K562 (cell line): ENCODE measurements at regions not wholly inside any gene's neighbourhood (a gene's known extent, or its start where the extent isn't known, plus 50 kb on each side); places are given as distances from the start of the nearest gene placed in this dataset.

Source experiments
- ATAC-seq: fragments of 200-7000 bp; cut with Tn5 transposase; 3 replicates; pipeline ENCODE4 v1.9.1; 2020; ENCODE audit warnings: moderate library complexity
- BruUV-seq: library from RNA; stranded (reverse); fragments of 400-500 nt; replicated peaks from 2 replicates; lab custom pipeline; 2021; lab: Mats Ljungman, UMichigan
- CTCF ChIA-PET: fragments of 300-600 bp; formaldehyde crosslinking; extraction: SDS; loops from one replicate; lab custom pipeline; 2021; ENCODE audit warnings: low intra/inter-chr PET ratio; lab: Yijun Ruan, JAX
- POLR2A ChIA-PET: fragments of 300-600, 350-650 bp; sonication (Branson Sonifier 250); formaldehyde crosslinking; extraction: SDS; loops from one replicate; lab custom pipeline; 2021; ENCODE audit warnings: antibody characterized with exemption, inconsistent platforms; lab: Yijun Ruan, JAX
- DNase-seq, 4 experiments: peaks; one replicate each; pipeline versions ENCODE4 v3.0.0 to v3.0.0-alpha.2; 2011 to 2018; ENCODE audit warnings: low spot score in 3 of 4, mixed read lengths in 3 of 4; ENCODE audit errors: extremely low read depth in 1 of 4
- FAIRE-seq: peaks from 2 replicates; lab custom pipeline; 2011; peaks lifted over from hg19 to GRCh38; lab: Jason Lieb, UNC
- H2AFZ ChIP-seq: 2 replicates; pipeline ENCODE4 v1.6.0; 2011; ENCODE audit warnings: low read depth, low read length, control low read depth, inconsistent platforms
- H3K27ac ChIP-seq: fragments of 200-600 bp; 3 replicates; pipeline ENCODE4 v1.8.0; 2011; ENCODE audit warnings: low read depth, mild to moderate bottlenecking, control low read depth, inconsistent platforms, low read length, moderate library complexity, mixed read lengths; ENCODE audit errors: extremely low read depth
- H3K27me3 ChIP-seq, 2 experiments: fragments of 300-600 bp in 1 of 2; 2 replicates in 1 of 2; 3 replicates in 1 of 2; pipeline versions ENCODE4 v1.6.0 to v1.8.0; 2011; ENCODE audit warnings: inconsistent platforms in 2 of 2, low read length in 2 of 2, mild to moderate bottlenecking in 1 of 2, mixed read lengths in 1 of 2, moderate library complexity in 1 of 2; ENCODE audit not compliant: control insufficient read depth in 2 of 2, insufficient read depth in 2 of 2
- H3K36me3 ChIP-seq: fragments of 300-600 bp; 3 replicates; pipeline ENCODE4 v1.8.0; 2011; ENCODE audit warnings: mild to moderate bottlenecking, low read length, inconsistent platforms; ENCODE audit not compliant: control insufficient read depth, insufficient read depth
- H3K4me1 ChIP-seq, 2 experiments: fragments of 200-600 bp in 1 of 2; replicated peaks in 1 of 2; 2 replicates in 1 of 2; 3 replicates in 1 of 2; pipeline versions ENCODE4 v1.5.1 to v1.8.0; 2011; ENCODE audit warnings: inconsistent platforms in 2 of 2, low read length in 2 of 2, mild to moderate bottlenecking in 1 of 2, mixed read lengths in 1 of 2, moderate library complexity in 1 of 2; ENCODE audit not compliant: control insufficient read depth in 2 of 2, insufficient read depth in 2 of 2
- H3K4me2 ChIP-seq: 2 replicates; pipeline ENCODE4 v1.6.1; 2011; ENCODE audit warnings: low read length, control low read depth, inconsistent platforms, mixed read lengths; ENCODE audit not compliant: insufficient read depth
- H3K4me3 ChIP-seq: fragments of 200-600 bp; sonication (generic), shearing (Covaris generic); 2 replicates; pipeline ENCODE4 v1.5.1; 2016; ENCODE audit warnings: control low read depth, inconsistent platforms
- H3K79me2 ChIP-seq: fragments of 200-600 bp; 3 replicates; pipeline ENCODE4 v1.8.0; 2011; ENCODE audit warnings: low read length, inconsistent platforms; ENCODE audit not compliant: control insufficient read depth, insufficient read depth
- H3K9ac ChIP-seq, 2 experiments: 2 replicates each; pipeline versions ENCODE4 v1.6.0 to v1.6.1; 2011; ENCODE audit warnings: low read depth in 2 of 2, low read length in 2 of 2, control low read depth in 1 of 2, inconsistent platforms in 1 of 2, mild to moderate bottlenecking in 1 of 2, mixed read lengths in 1 of 2; ENCODE audit not compliant: insufficient read depth in 1 of 2
- H3K9me1 ChIP-seq: one replicate; pipeline ENCODE4 v1.6.0; 2011; ENCODE audit warnings: inconsistent platforms, mild to moderate bottlenecking, low read length, moderate library complexity; ENCODE audit not compliant: control insufficient read depth, insufficient read depth
- H3K9me3 ChIP-seq: replicated peaks from 2 replicates; pipeline ENCODE4 v1.5.1; 2011; ENCODE audit warnings: low read depth, low read length, inconsistent platforms; ENCODE audit not compliant: control insufficient read depth, insufficient read depth
- H4K20me1 ChIP-seq: replicated peaks from 2 replicates; pipeline ENCODE4 v1.6.1; 2011; ENCODE audit warnings: low read length, inconsistent platforms, mixed read lengths; ENCODE audit not compliant: control insufficient read depth, insufficient read depth
- CREB5 ChIP-seq: fragments of 250-450 bp; sonication (Bioruptor Pico); IDR thresholded peaks from 2 replicates; pipeline ENCODE4 v1.5.0; 2020; ENCODE audit warnings: mild to moderate bottlenecking
- MBD2 ChIP-seq: sonication (generic); IDR thresholded peaks from 2 replicates; pipeline ENCODE4 v1.6.1; 2016; ENCODE audit warnings: low read depth, borderline replicate concordance
- MECOM ChIP-seq: fragments of 250-450 bp; sonication (Bioruptor Pico); IDR thresholded peaks from 2 replicates; pipeline ENCODE4 v1.8.0; 2022; ENCODE audit warnings: inconsistent platforms
- ZNF165 ChIP-seq: fragments of 250-450 bp; sonication (Bioruptor Pico); IDR thresholded peaks from 2 replicates; pipeline ENCODE4 v1.4.0; 2020; ENCODE audit warnings: borderline replicate concordance
- ZNF282 ChIP-seq: sonication (generic); formaldehyde crosslinking; IDR thresholded peaks from 2 replicates; pipeline ENCODE4 v1.8.1; 2023; ENCODE audit warnings: missing genetic modification reagents
- ZNF347 ChIP-seq: fragments of 450-650 bp; formaldehyde crosslinking; IDR thresholded peaks from 2 replicates; pipeline ENCODE4 v1.4.0; 2020; ENCODE audit warnings: low read depth, mild to moderate bottlenecking, moderate library complexity
- ZNF561 ChIP-seq: fragments of 450-650 bp; formaldehyde crosslinking; conservative IDR thresholded peaks from 2 replicates; pipeline ENCODE4 v1.4.0; 2020; ENCODE audit warnings: mild to moderate bottlenecking, moderate library complexity
- WGBS: fragments of 100-300 bp; shearing (Covaris generic); methylation state at CpG from one replicate; pipeline ENCODE4 v1.1.6; 2016; ENCODE audit warnings: low coverage, mixed read lengths; ENCODE audit not compliant: insufficient coverage; ENCODE audit errors: missing lambda C conversion rate; 5-methylcytosine and 5-hydroxymethylcytosine counted together
- in situ Hi-C: fragments of 300-500 bp; cut with MboI; formaldehyde crosslinking; loops from 4 replicates; pipeline ENCODE4 v1.15.0; 2018; ENCODE audit warnings: inconsistent platforms, mixed read lengths
- intact Hi-C: fragments of 100-400 bp; cut with micrococcal nuclease; formaldehyde crosslinking; loops from 2 replicates; pipeline ENCODE4 v1.14.2; 2022

DNA sequence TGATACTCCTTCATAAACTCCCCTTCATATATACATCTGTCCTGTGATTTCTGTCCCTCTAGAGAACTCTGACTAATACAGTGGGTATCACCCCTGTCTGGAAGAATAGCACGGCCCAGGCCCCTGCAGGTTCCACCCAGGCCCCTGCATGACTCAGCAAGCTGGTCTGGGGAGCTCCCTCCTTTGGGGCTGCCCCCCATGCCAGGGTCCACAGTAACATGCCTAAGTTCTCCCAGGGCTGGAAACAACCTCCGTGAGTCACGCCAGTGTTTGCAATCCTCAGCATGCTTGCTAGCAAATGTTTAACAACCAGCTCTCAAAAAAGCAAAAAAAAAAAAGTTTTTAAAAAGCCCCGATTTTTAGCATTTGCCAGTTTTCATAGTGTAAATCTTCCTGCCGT is 134.3 kb upstream of the CDH4 start:
- Histone ChIP-seq H3K79me2 (no peaks in the 10 kb centered on the region), H3K9me3 (no peaks in the 10 kb centered on the region), H3K4me3 (no peak overlapping the region), H2AFZ (no peak overlapping the region), H3K4me1 (no peaks in the 10 kb centered on the region), H3K27me3 (peaks cover 2 to 16% of the 10 kb centered on the region in 2 experiments; a peak in 3 of 5 replicates), H3K9ac (no peak overlapping the region), H3K36me3 (no peaks in the 10 kb centered on the region), H3K4me2 (no peak overlapping the region), H3K27ac (no peak overlapping the region), H3K9me1 (no peaks in the 10 kb centered on the region), H4K20me1 (no peaks in the 10 kb centered on the region; the same call in 1 of the 2 replicates)
- POLR2A ChIA-PET: no interaction called here
- no TSS peak for BruUV-seq
- DNase-seq (no peak), FAIRE-seq (no peak), ATAC-seq (no peak)
- WGBS: 0% methylated on average over 4 of the region's 5 CpGs
- in situ Hi-C loops: no loop called here
- no peak for TF ChIP-seq ZNF165
- no peak for TF ChIP-seq ZNF282
- no peak for TF ChIP-seq CREB5
- no peak for TF ChIP-seq ZNF347 (CRISPR knock-in tag)
- no peak for TF ChIP-seq ZNF561
- TF ChIP-seq MECOM (CRISPR knock-in tag): no peak
- no peak for TF ChIP-seq MBD2
- intact Hi-C loops: no loop called here
- CTCF ChIA-PET: no interaction called here
